Astrocyte (in vitro differentiated cells and primary cell): ENCODE measurements at regions not wholly inside any gene's neighbourhood (a gene's known extent, or its start where the extent isn't known, plus 50 kb on each side); places are given as distances from the start of the nearest gene placed in this dataset.

Source experiments
- EZH2 ChIP-seq: IDR thresholded peaks from 2 replicates; pipeline ENCODE4 v1.6.1; 2012; ENCODE audit warnings: mild to moderate bottlenecking, low read length, inconsistent platforms; ENCODE audit not compliant: insufficient read depth
- TF ChIP-seq, protein P1 (sequence below): IDR thresholded peaks from 2 replicates; pipeline ENCODE4 v1.5.1; 2011; ENCODE audit warnings: low read depth, mild to moderate bottlenecking, inconsistent platforms, low read length, moderate library complexity; ENCODE audit not compliant: insufficient read depth

- TF ChIP-seq, protein P1, sequence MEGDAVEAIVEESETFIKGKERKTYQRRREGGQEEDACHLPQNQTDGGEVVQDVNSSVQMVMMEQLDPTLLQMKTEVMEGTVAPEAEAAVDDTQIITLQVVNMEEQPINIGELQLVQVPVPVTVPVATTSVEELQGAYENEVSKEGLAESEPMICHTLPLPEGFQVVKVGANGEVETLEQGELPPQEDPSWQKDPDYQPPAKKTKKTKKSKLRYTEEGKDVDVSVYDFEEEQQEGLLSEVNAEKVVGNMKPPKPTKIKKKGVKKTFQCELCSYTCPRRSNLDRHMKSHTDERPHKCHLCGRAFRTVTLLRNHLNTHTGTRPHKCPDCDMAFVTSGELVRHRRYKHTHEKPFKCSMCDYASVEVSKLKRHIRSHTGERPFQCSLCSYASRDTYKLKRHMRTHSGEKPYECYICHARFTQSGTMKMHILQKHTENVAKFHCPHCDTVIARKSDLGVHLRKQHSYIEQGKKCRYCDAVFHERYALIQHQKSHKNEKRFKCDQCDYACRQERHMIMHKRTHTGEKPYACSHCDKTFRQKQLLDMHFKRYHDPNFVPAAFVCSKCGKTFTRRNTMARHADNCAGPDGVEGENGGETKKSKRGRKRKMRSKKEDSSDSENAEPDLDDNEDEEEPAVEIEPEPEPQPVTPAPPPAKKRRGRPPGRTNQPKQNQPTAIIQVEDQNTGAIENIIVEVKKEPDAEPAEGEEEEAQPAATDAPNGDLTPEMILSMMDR: no peak
- no peak for TF ChIP-seq EZH2
These were observed 95.7 kb upstream of the JAZF1 start for GRCh38 chr7:28276298-28276697.
